ENCODE measurements at regions not wholly inside any gene's neighbourhood (a gene's known extent, or its start where the extent isn't known, plus 50 kb on each side); places are given as distances from the start of the nearest gene placed in this dataset.

DNA sequence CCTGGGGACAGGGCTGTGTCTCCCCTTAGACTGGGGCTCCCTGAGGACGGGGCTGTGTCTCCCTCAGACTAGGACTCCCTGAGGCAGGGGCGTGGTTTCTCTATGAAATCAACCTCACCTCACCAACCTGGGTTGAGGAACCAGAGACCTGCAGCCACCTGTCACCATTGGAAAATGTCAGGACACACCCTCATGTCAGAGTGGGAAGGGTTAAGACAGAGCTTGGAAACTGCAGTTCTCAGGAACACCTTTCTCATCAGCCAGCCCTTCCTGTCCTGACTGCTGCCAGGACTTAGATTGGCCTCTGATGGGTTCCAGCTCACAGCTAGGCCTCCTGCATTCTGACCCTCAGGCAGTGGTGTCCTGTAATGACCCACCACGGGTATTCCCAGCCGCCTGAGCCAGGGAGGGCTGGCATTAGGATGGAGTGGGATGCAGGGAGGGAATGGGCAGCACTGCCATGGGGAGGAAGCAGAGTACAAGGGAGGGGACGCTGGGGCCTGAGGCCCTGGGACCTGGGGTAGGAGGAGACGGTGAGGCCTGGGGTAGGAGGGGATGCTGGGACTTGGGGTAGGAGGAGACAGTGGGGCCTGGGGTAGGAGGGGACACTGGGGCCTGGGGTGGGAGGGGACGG lies 76.3 kb downstream of the MRPL14 start:
- no peak for DNase-seq (ENCODE audit: low read depth in 2 of 2)

DNA sequence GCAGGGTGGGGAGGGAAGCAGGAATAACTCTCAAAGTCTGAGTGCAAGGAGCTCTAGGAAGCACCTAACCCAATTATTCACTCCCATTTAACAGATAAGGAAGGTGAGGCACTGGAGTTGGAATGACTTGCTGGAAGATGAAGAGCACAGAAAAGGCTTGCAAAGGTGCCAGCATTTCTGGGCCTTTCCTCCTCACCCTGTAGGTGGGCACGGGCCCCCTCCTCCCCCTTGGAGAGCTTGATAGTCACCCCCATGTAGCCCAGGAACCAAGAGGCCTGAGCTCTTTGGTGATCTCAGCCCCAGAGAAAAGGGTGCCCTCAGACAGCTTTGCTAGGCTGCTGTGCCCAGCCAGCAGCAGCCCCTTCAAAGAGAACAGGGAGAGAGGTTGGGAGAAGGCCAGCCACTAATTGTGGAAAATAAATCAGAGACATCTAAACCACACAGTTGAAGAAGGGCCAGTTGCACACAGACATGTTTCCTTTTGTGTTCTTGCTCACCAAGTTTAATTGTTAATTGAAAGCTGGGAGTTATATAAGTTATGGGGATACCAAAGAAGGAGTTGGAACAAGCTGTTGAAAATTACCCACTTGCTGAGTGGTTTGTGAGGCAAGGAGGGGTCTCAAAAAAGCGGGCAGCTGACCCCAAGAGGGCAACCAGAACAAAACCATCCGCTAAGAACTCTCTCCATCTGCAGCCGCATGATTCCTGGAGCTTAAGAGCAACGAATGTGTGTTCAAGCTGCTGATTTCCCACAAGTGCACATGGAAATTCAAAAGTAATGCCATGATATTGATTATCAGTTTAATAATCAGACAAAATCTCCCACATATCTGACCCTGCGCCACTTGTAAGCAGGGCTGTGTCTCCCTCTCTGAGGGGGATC lies 77.0 kb downstream of the MRPL14 start:
- DNase-seq (ENCODE audit: low read depth in 2 of 2), result no peak

- no peak for DNase-seq (ENCODE audit: low read depth in 2 of 2)
Observed at GRCh38 chr6:44049163-44049988, 77.9 kb downstream of the MRPL14 start.

GRCh38 chr6:44048277-44048676 lies 79.0 kb downstream of the MRPL14 start:
- DNase-seq (ENCODE audit: low read depth in 2 of 2), result no peak

DNA sequence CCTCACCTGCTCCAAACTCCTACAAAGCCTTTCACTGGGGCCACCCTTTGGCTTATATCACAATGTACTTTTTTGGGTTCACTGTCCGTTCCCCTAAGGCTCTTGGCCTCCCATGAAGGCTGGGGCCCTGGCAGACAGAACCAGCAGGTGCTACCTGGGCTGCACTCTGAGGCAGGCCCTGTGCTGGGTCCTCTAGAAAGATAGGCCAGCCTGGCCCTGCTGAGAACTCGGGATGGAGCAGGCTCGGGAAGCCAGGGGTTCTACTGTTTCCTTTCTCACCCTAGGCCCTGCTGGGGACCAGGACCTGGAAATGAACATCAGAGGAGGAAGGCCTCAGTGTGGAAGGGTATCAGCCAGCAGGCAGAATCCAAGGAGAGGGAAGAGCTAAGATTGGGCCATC lies 79.5 kb downstream of the MRPL14 start:
- DNase-seq (ENCODE audit: low read depth in 2 of 2), result no peak

- no peak for DNase-seq (ENCODE audit: low read depth in 2 of 2)
Observed at GRCh38 chr6:44047179-44047546, 80.1 kb downstream of the MRPL14 start.

DNA sequence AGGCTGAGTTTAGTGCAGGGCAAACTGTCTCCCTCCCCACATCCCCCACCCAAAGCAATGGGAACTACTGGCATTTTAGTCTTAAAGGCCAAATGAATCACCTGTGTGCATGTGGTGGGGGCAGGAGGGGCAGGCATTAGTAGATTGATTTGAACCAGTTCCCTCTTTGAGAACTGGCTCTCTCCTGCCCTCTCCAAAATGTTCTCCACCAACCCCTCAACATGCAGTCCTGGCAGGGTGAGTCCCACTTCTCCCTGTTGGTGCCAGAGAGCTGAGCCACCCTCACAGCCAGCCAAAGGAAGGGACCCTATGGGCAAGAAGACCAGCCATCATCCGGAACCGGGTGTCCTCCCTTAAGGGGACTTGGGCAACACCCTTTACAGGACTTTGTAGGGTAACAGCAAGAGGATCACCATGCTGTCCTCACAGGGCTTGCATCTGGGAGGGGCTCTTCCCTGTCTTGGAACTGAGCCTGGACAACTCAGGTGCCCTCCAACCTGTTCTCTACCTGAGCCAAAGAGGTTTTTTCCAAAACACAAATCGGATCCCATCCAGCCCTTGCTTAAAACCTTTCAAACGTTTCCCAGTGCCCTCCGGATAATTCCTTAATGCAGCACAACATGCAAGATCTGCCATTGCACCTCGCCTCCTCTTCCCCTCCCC lies 80.6 kb downstream of the MRPL14 start:
- no peak for DNase-seq (ENCODE audit: low read depth in 2 of 2)

DNA sequence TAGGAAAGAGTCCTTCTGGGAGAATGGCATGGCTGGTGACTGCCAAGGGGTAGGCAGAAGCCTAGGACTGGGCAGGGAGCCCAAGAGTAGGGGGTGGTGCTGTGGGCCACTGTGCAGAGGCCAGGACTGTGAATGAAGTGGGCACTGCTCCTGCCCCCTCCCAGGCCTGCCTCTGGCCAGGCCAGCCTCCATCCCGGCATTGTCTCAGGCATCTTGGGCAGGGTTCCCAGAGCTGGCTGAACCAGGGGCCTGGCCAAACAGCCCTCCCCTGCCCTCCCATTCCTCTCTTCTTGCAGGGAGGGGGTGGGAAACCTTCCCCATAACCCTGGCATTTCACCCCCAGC lies 81.6 kb downstream of the MRPL14 start:
- no peak for DNase-seq (ENCODE audit: low read depth in 2 of 2)

- DNase-seq (ENCODE audit: low read depth in 2 of 2), result no peak
Observed at GRCh38 chr6:44044940-44045671, 82.1 kb downstream of the MRPL14 start.

- no peak for DNase-seq (ENCODE audit: low read depth in 2 of 2)
Observed at GRCh38 chr6:44044154-44044539, 83.1 kb downstream of the MRPL14 start.

DNA sequence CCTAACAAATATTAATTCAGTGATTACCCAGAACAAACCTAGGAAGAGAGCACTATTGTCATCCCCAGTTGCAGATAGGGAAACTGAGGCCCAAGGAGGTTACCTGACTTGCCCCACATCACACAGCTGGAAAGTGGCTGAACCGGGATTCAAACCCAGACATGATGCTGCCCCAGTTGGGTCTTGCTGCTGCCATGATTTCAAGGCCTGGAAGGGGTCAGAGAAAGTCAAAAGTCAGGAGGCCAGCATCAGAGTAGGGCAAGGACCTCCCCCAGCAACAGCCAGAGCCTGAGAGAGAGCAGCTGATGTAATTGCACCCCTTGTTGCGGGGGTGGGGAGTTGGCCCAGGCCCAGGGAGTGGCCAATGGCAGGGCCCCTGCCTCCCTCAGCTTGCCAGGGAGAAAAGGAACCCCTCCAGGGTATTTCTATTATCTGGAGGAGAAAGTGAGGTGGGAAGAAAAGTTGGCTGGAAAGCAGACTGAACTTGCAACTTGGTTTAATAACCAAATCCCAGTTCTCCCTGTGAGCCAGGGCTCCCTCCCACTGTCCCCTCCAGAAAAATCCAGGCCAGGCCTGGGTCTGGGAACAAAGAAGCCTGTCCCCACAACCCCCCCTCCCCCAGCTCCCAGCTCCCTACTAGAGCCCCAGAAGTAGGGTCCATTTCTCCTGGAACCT lies 83.6 kb downstream of the MRPL14 start:
- no peak for DNase-seq (ENCODE audit: low read depth in 2 of 2)

DNA sequence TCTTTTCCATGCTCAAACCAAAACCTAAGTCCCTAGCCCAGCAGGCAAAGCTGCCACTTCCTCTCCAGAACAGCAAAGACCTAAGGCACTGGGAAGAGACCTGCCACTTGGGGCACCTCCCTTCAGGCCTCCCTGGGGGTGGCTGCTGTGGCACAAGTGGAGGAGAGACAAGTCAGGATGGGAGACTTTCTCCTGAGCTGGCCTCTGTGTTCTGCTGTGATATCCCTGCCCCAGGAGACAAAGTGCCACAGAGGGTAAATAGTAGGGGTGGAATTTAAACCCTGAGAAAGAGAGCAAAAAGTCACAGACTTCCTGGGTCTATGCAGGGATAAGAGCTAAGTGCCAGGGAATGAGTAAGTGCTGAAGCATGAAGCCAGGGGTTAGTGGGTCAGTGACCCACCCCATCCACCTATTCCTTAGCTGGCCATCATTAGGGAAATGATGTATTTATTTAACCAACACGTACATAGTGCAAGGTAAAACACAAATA lies 84.2 kb downstream of the MRPL14 start:
- no peak for DNase-seq (ENCODE audit: low read depth in 2 of 2)

DNA sequence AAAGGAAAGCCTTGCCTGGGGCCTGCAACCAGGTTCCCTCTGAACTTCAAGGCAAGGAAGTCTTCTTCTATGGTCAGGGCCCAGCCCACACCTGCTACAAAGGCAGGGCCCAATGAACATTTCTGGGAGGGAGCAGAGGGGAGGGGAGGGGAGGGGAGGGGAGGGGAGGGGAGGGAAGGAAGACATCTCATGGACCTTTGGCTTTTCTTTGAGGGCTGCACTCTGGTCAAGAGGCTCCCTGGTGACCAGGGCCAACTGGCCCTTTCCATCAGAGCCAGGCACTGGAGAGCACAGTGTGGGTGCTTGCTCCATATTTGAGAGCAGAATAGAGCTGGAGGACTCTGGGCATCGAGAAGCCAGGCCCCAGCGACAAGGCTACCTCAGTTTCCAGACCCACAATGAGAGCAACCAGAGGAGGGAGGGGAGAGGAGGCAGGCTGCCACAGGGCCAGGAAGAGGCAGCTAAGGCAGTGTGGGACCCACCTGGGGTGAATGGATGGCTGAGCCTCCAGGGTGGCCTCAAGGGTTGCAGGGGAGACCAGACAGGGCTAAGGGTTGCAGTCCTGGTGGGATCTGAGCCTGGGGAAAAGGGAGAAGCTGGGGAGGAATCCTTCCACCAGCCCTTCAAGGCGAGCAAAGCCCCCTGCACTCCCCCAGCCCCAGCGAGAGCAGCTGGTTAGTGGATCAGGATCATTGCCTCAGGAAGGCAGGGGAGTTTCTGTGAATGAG lies 84.8 kb downstream of the MRPL14 start:
- DNase-seq (ENCODE audit: low read depth in 2 of 2), result no peak

GRCh38 chr6:44041461-44042260 lies 85.6 kb downstream of the MRPL14 start:
- DNase-seq (ENCODE audit: low read depth in 2 of 2), result peak in 1 of 2 donors; percentile 90

DNA sequence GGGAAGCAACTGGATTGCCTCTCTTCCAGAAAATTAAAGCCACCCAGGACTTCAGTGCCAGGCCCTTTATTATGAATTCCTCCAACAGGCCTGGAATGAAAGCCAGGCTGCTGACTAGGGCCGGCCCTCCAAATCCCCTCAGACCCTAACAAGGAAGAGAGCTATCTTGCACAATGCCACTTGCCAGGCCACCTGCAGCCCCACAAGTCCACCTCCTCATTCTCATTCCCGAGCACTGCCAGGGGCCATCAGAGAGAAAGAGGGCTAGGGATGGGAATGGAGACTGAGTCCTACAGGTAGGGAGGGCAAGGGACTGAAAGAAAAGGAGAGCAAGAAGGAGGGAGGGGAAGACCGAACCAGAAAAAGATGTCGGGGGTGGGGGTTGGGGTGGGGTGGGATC lies 86.5 kb downstream of the MRPL14 start:
- DNase-seq (ENCODE audit: low read depth in 2 of 2), result no peak

GRCh38 chr6:44039839-44040350 lies 87.4 kb downstream of the MRPL14 start:
- no peak for DNase-seq (ENCODE audit: low read depth in 2 of 2)

DNA sequence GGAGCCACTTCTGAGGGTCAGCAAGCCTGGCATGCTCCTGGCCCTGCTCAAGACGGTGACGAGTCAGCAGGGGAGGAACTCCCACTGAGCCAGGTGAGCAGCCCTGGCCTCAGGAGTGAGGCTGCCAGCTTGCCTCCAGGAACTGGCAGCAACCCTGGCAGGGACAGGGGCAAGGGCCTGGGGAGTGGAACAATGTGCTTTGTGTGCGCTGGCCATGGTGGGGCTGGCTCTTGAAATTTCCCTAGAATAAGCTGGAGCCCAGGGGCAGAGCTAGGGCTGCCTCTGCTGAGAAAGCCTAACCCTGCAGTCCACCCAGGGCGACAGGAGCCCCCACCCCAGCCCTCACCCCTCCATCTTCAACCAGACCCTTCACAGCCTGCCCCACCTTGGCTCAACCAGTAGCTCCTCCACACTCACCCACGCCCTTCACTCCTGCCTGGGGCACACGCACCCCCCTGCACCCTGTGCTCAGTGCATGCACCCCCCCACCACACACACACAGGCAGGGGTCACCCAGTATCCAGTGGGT lies 88.0 kb downstream of the MRPL14 start:
- no peak for DNase-seq (ENCODE audit: low read depth in 2 of 2)

GRCh38 chr6:44038543-44039065 lies 88.6 kb downstream of the MRPL14 start:
- DNase-seq (ENCODE audit: low read depth in 2 of 2), result no peak

Data from lung microvascular endothelial cell (primary cell).